ENCODE measurements at regions not wholly inside any gene's neighbourhood (a gene's known extent, or its start where the extent isn't known, plus 50 kb on each side); places are given as distances from the start of the nearest gene placed in this dataset.

DNA sequence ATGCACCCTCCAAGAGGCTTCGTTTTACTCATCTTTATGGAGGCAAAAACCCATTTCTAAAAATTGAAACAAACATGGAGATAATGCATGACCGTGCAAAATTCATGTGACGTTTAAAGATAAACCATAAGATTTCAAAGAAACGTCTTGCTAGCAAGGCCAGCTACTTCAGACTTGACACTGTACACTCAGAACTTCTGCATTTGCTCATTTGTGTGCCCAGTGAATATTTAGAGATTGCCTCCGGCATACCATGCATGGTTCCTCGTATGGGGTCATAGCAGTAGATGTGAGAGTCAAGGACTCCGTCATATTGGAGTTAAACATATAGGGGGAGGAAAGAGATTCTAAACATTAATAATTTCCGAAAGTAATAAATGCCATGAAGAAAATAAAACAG, 78.6 kb upstream of the NEURL1B start:
- TF ChIP-seq ZFP30 (CRISPR knock-in tag; IDR thresholded peaks at IDR 0.05) (no peak), ZFP3 (CRISPR knock-in tag; IDR thresholded peaks at IDR 0.05) (no peak), GLIS3 (CRISPR knock-in tag; IDR thresholded peaks at IDR 0.05) (no peak), ISL1 (CRISPR knock-in tag; IDR thresholded peaks at IDR 0.05) (no peak), BACH2 (CRISPR knock-in tag; IDR thresholded peaks at IDR 0.05; ENCODE audit: borderline replicate concordance) (no peak), ARNTL (CRISPR knock-in tag; IDR thresholded peaks at IDR 0.05; ENCODE audit: borderline replicate concordance, low read depth) (no peak), ZNF70 (CRISPR knock-in tag; IDR thresholded peaks at IDR 0.05) (no peak), PPARA (CRISPR knock-in tag; IDR thresholded peaks at IDR 0.05; ENCODE audit: borderline replicate concordance) (no peak), CSDC2 (CRISPR knock-in tag; IDR thresholded peaks at IDR 0.05) (no peak), OSR1 (CRISPR knock-in tag; IDR thresholded peaks at IDR 0.05) (no peak)
- TF ChIP-seq, protein P1, sequence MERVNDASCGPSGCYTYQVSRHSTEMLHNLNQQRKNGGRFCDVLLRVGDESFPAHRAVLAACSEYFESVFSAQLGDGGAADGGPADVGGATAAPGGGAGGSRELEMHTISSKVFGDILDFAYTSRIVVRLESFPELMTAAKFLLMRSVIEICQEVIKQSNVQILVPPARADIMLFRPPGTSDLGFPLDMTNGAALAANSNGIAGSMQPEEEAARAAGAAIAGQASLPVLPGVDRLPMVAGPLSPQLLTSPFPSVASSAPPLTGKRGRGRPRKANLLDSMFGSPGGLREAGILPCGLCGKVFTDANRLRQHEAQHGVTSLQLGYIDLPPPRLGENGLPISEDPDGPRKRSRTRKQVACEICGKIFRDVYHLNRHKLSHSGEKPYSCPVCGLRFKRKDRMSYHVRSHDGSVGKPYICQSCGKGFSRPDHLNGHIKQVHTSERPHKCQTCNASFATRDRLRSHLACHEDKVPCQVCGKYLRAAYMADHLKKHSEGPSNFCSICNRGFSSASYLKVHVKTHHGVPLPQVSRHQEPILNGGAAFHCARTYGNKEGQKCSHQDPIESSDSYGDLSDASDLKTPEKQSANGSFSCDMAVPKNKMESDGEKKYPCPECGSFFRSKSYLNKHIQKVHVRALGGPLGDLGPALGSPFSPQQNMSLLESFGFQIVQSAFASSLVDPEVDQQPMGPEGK (CRISPR knock-in tag; IDR thresholded peaks at IDR 0.05; ENCODE audit: borderline replicate concordance): no peak
- TF ChIP-seq, protein P2, sequence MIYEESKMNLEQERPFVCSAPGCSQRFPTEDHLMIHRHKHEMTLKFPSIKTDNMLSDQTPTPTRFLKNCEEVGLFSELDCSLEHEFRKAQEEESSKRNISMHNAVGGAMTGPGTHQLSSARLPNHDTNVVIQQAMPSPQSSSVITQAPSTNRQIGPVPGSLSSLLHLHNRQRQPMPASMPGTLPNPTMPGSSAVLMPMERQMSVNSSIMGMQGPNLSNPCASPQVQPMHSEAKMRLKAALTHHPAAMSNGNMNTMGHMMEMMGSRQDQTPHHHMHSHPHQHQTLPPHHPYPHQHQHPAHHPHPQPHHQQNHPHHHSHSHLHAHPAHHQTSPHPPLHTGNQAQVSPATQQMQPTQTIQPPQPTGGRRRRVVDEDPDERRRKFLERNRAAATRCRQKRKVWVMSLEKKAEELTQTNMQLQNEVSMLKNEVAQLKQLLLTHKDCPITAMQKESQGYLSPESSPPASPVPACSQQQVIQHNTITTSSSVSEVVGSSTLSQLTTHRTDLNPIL (CRISPR knock-in tag; IDR thresholded peaks at IDR 0.05; ENCODE audit: low read depth): no peak

Data from SK-N-SH treated with all-trans-retinoic acid at 6 μM for 48 hours (cell line).